ENCODE measurements at regions not wholly inside any gene's neighbourhood (a gene's known extent, or its start where the extent isn't known, plus 50 kb on each side); places are given as distances from the start of the nearest gene placed in this dataset.

DNA sequence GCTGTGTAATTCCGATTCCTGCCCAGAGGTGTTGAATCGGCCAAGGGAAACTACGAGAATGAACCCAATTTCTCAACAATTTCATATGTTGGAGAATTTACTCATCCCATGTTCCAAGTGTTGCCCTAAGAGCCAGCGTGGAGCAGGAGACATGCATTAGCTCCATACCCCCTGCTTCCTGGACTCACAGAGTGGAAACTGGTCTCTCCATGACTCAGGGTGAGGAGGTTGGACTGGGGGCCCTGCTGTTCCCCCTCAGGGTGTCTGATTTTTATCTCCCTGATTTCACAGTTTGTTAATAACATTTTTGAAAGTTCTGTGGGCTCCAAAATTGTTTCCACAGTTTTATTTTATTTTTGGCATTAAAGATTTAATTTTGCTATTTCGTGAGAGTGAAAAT, 183.0 kb upstream of the SFRP2 start:
- H3K4me1 ChIP-seq: no peaks in the 10 kb centered on the region
- H3K9me3 ChIP-seq: peaks cover 6% of the 10 kb centered on the region; the same call in 1 of the 2 replicates
- no peaks in the 10 kb centered on the region for H3K36me3 ChIP-seq (replicated peaks)
- DNase-seq (ENCODE audit: low spot score in 2 of 2): no peak
- no peak overlapping the region for H3K4me3 ChIP-seq
- H3K27me3 ChIP-seq (ENCODE audit: low read depth): no peaks in the 10 kb centered on the region; the same call in 1 of the 2 replicates
- in situ Hi-C loops (cut with MboI; ENCODE audit: low sequenced_read_pairs): no loop called here

DNA sequence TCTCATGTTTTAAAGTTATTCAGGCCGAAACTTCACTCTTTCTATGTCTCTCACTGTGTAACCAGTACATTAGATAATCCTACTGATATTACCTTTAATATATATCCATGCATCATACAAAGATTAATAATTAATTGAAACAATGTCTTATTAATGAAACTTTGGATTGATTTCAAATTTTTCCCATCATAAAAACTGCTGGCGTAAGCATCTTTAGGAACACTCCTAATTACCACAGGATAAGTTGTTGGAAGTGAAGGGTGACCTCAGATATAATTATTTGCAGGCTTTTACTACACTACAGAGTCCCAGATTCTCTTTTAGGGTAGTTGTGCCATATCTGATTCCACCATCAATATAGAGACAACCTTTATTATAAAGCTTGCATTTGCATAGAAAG, 181.3 kb upstream of the SFRP2 start:
- Histone ChIP-seq H3K4me3 (no peak overlapping the region), H3K27me3 (ENCODE audit: low read depth) (no peaks in the 10 kb centered on the region; the same call in 1 of the 2 replicates), H3K4me1 (no peaks in the 10 kb centered on the region), H3K36me3 (replicated peaks) (no peaks in the 10 kb centered on the region), H3K9me3 (peaks cover 6% of the 10 kb centered on the region; the same call in 1 of the 2 replicates)
- in situ Hi-C loops (cut with MboI; ENCODE audit: low sequenced_read_pairs): no loop called here
- DNase-seq (ENCODE audit: low spot score in 2 of 2): no peak

DNA sequence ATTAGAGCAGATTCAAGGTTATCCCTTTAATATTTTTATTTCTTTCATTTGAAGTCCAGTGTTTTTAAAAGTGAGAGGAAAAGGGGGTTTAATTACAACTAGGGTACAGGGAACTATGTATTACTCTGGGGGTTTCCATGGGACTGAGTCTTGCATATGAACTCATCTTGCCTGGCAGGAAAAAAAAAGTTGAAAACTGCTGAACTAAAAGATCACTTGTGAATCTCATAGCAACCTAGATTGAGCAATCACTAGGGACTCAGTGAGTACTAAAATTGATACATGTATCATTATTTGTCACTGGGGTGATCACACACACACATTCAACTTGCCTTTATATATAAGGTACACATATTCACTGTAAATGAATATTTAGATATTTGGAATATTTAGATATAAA, 180.7 kb upstream of the SFRP2 start:
- Histone ChIP-seq H3K4me3 (no peak overlapping the region), H3K4me1 (no peaks in the 10 kb centered on the region), H3K36me3 (replicated peaks) (no peaks in the 10 kb centered on the region), H3K27me3 (ENCODE audit: low read depth) (no peaks in the 10 kb centered on the region; the same call in 1 of the 2 replicates), H3K9me3 (peaks cover 4% of the 10 kb centered on the region; the same call in 1 of the 2 replicates)
- DNase-seq (ENCODE audit: low spot score in 2 of 2): no peak
- in situ Hi-C loops (cut with MboI; ENCODE audit: low sequenced_read_pairs): no loop called here

DNA sequence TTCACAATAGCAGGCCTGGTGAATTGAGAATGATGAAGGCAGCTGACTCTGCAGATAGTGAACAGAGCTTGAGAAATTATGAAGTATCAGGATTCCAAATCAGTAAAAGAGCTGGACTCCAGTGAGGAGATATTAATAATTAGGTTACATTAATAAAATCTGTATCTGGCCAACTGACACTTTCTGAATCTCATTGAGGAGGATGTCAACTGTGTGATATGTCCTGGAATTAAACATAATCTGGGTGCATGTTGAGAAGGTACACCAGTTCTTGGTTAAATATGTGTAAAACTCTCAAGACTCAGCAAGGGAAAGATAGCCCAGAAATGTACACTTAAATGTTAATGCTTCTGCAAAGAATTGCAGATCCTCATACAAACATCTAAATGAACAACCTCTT, 177.8 kb upstream of the SFRP2 start:
- Histone ChIP-seq H3K27me3 (ENCODE audit: low read depth) (no peaks in the 10 kb centered on the region; the same call in 1 of the 2 replicates), H3K36me3 (replicated peaks) (no peaks in the 10 kb centered on the region), H3K4me1 (no peaks in the 10 kb centered on the region), H3K4me3 (no peak overlapping the region), H3K9me3 (no peaks in the 10 kb centered on the region)
- in situ Hi-C loops (cut with MboI; ENCODE audit: low sequenced_read_pairs): no loop called here
- no peak for DNase-seq (ENCODE audit: low spot score in 2 of 2)

DNA sequence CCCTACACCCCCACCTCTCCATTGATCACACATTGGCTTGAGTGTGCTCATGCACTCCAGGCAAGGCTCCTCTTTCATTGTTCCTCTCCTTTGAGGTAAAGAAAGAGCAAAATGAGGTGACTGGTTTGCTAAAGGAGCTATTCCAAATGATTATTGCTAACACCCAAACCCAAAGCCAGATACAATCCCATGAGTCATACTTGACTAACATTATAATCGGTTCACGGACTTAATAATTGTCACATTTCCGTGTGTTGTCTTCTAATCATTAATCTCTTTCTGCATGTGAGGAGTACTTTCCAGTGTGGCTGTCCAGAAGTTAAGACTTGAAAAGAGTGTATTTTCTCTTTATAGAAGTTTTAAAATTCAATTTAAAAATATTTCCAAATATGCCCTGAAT, 174.3 kb upstream of the SFRP2 start:
- no peaks in the 10 kb centered on the region for H3K9me3 ChIP-seq
- no peaks in the 10 kb centered on the region for H3K36me3 ChIP-seq (replicated peaks)
- no peaks in the 10 kb centered on the region for H3K4me1 ChIP-seq
- in situ Hi-C loops (cut with MboI; ENCODE audit: low sequenced_read_pairs): no loop called here
- no peak overlapping the region for H3K4me3 ChIP-seq
- no peaks in the 10 kb centered on the region for H3K27me3 ChIP-seq (ENCODE audit: low read depth)
- no peak for DNase-seq (ENCODE audit: low spot score in 2 of 2)

DNA sequence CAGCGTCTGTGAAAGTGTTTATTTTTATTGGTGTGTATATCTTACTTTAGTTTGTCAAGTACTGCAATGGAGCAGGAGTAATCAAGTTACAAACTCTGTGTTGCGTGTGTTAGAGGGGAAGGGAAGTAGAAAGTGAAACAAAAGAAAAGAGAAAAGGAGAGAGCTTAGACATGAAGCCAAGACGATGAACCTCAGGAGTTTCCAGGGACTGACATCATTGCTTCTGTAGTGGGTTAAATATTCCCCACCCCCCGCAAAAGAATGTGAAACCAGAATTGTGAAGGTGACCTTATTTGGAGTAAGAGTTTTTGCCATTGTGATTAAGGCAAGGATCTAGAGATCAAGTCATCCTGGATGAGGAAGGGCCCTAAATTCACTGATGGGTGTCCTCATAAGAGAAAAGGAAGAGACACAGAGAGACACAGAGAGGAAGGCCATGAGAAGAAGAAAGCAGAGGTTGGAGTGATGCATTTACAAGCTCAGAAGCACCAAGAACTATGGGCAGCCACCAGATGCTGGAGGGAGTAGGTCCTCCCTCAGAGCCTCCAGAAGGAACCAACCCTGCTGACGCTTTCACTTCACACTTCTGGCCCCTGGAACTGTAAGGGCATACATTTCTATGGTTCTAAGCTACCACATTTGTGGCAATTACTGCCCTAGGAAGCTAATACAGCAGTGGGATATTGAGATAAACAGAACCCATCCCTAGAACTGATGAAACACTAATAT, 173.6 kb upstream of the SFRP2 start:
- in situ Hi-C loops (cut with MboI; ENCODE audit: low sequenced_read_pairs): no loop called here

DNA sequence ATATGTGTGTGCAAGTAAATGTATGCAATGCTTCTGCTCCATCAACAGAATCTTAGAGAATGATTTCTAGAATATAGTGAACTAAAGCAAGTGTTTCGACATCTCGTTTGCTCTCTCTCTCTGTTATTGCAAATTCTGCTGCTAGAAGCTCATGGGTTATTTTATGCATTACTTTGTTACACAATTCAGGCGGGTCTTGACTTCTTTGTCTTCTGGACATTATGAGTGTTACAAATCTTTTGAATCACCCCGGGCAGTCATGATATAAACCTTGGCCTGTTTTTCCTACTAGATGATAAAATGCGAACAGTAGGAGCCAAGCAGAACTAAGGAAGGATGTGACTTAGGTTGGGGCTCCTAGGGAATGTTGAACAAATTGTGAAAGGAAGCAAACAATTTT, 166.4 kb upstream of the SFRP2 start:
- Histone ChIP-seq H3K9me3 (no peaks in the 10 kb centered on the region), H3K4me3 (no peak overlapping the region), H3K4me1 (no peaks in the 10 kb centered on the region), H3K27me3 (ENCODE audit: low read depth) (no peaks in the 10 kb centered on the region), H3K36me3 (replicated peaks) (no peaks in the 10 kb centered on the region)
- no peak for DNase-seq (ENCODE audit: low spot score in 2 of 2)
- in situ Hi-C loops (cut with MboI; ENCODE audit: low sequenced_read_pairs): no loop called here

More for the DNA sequence above, 173.6 kb upstream of the SFRP2 start:
- no peak overlapping the region for H3K4me3 ChIP-seq
- H3K4me1 ChIP-seq: no peaks in the 10 kb centered on the region
- no peaks in the 10 kb centered on the region for H3K36me3 ChIP-seq (replicated peaks)
- DNase-seq (ENCODE audit: low spot score in 2 of 2): no peak
- no peaks in the 10 kb centered on the region for H3K27me3 ChIP-seq (ENCODE audit: low read depth)
- no peaks in the 10 kb centered on the region for H3K9me3 ChIP-seq

DNA sequence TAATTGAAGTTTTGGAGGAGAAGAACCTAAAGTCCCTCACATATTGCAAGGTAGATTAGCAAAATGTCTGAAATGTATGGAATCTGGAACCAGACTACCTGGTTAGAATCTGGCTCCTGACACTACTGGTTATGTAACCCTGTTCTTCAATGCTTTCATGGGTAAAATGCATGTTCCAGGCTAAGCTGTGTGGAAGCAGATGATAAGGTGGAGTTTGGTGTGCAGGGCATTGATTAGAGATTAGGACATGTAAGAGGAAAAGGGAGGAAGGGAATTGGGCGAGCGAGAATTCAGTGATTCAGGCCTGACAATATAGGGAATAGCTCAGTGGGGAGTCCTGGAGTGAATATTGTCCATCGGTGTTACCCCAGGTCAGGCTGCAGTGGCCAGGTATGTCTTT, 165.8 kb upstream of the SFRP2 start:
- in situ Hi-C loops (cut with MboI; ENCODE audit: low sequenced_read_pairs): no loop called here

DNA sequence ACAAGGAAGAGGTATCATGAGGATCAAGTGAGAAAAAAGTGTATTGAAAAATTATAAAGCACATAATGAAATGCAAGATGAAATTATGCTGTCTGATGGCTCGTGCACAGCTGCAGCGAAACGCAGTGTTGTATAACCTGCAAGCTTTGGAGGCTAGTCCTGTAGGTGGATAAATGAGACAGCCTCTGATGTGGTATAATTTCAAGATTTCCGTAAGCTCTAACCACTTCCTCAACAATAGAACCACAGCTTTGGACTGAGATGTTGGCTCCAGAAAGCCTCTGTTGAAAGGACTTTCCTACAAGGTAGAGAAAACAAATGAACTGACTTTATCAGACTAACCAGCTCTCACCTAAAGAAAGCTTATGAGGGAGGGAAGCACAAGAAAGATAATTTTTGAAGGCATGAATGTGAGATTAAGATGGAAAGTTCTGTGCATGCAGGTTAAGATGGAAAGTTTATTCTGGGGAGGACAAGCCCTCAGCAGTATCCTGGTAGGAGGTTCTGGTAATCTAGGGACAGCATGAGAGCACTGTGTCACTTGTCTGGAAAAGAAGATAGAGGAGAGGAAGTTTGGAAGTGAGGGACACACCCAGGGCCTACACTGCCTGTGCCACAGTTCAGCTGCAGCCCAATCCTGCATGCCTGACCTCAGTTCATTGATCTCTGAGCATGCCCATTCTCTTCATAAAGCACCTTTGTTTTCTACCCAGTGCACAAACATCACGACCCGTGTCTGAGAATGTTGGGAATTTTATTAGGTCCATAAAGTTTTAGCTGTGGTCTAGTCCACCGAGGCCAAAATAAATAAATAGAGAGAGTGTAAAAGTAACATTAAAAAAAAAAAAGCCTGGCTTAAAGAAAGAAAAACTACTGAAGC, 161.5 kb upstream of the SFRP2 start:
- no peaks in the 10 kb centered on the region for H3K36me3 ChIP-seq (replicated peaks)
- DNase-seq (ENCODE audit: low spot score in 2 of 2): no peak
- in situ Hi-C loops (cut with MboI; ENCODE audit: low sequenced_read_pairs): no loop called here
- no peak overlapping the region for H3K4me3 ChIP-seq
- no peaks in the 10 kb centered on the region for H3K9me3 ChIP-seq
- H3K4me1 ChIP-seq: no peaks in the 10 kb centered on the region
- peaks cover 4% of the 10 kb centered on the region; the same call in 1 of the 2 replicates for H3K27me3 ChIP-seq (ENCODE audit: low read depth)

More for the DNA sequence above, 165.8 kb upstream of the SFRP2 start:
- no peaks in the 10 kb centered on the region for H3K4me1 ChIP-seq
- no peak overlapping the region for H3K4me3 ChIP-seq
- no peaks in the 10 kb centered on the region for H3K27me3 ChIP-seq (ENCODE audit: low read depth)
- DNase-seq (ENCODE audit: low spot score in 2 of 2): no peak
- H3K36me3 ChIP-seq (replicated peaks): no peaks in the 10 kb centered on the region
- no peaks in the 10 kb centered on the region for H3K9me3 ChIP-seq

DNA sequence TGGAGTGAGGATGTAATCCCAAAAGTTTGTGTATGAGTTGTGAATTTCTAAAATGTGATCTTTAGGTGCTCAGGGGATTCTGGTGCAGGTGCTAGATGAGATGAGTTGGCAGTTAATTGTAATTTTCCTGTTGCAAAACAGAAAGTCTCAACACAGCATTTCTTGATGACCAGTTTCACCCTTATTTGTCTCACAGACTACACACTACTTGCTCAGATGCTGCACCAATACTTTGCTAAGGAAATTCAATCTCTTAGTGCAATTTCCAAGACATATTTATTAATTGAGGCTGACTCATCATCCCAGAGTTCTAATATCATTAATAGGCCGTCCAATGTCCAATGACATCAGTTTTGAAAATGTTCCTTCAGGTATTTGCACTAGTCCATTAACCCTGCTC, 159.2 kb upstream of the SFRP2 start:
- in situ Hi-C loops (cut with MboI; ENCODE audit: low sequenced_read_pairs): no loop called here

DNA sequence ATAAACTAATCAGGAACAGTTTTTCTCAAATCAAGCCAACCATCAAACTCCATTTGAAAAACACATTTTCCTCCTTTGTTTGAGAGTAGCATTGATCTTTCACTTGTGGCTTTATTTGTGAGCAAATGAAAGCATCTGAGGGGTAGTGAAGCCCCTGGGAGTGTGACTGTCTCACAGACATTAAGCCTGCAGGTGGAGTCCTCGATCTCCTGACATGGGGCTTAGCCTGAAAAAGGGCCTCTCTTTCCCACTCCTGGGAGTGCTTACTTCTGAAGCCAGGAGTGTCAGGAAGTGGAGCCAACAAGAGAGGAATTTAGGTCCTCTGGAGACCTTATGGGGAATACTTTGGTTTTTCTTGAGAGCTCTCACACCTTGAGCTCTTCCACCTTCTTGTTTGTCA, 158.2 kb upstream of the SFRP2 start:
- no peak for DNase-seq (ENCODE audit: low spot score in 2 of 2)
- no peaks in the 10 kb centered on the region for H3K36me3 ChIP-seq (replicated peaks)
- H3K9me3 ChIP-seq: no peaks in the 10 kb centered on the region
- peaks cover 4% of the 10 kb centered on the region; the same call in 1 of the 2 replicates for H3K27me3 ChIP-seq (ENCODE audit: low read depth)
- in situ Hi-C loops (cut with MboI; ENCODE audit: low sequenced_read_pairs): no loop called here
- H3K4me1 ChIP-seq: no peaks in the 10 kb centered on the region
- H3K4me3 ChIP-seq: no peak overlapping the region

More for the DNA sequence above, 159.2 kb upstream of the SFRP2 start:
- H3K27me3 ChIP-seq (ENCODE audit: low read depth): peaks cover 4% of the 10 kb centered on the region; the same call in 1 of the 2 replicates
- no peak overlapping the region for H3K4me3 ChIP-seq
- H3K9me3 ChIP-seq: no peaks in the 10 kb centered on the region
- no peaks in the 10 kb centered on the region for H3K4me1 ChIP-seq
- no peak for DNase-seq (ENCODE audit: low spot score in 2 of 2)
- no peaks in the 10 kb centered on the region for H3K36me3 ChIP-seq (replicated peaks)

DNA sequence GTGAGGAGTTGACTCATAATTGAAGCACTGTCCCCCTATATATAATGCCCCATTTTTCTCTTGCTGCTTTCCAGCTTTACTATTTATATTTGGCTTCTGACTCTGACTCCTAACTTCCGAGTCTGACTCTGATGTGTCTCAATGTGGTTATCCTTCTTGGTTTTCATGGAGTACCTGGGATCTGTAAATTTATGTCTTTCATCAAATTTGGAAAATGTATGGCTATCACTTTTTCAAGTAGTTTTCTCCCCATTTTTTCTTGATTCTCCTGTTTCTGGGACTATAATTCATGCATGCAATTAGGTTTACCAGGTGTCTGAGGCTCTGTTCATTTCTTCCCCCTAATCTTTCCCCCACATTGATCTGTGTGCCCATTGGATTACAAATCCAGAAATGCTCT, 156.8 kb upstream of the SFRP2 start:
- no peak for DNase-seq (ENCODE audit: low spot score in 2 of 2)
- H3K9me3 ChIP-seq: no peaks in the 10 kb centered on the region
- H3K27me3 ChIP-seq (ENCODE audit: low read depth): peaks cover 4% of the 10 kb centered on the region; the same call in 1 of the 2 replicates
- no peaks in the 10 kb centered on the region for H3K36me3 ChIP-seq (replicated peaks)
- in situ Hi-C loops (cut with MboI; ENCODE audit: low sequenced_read_pairs): no loop called here
- H3K4me3 ChIP-seq: no peak overlapping the region
- H3K4me1 ChIP-seq: no peaks in the 10 kb centered on the region

DNA sequence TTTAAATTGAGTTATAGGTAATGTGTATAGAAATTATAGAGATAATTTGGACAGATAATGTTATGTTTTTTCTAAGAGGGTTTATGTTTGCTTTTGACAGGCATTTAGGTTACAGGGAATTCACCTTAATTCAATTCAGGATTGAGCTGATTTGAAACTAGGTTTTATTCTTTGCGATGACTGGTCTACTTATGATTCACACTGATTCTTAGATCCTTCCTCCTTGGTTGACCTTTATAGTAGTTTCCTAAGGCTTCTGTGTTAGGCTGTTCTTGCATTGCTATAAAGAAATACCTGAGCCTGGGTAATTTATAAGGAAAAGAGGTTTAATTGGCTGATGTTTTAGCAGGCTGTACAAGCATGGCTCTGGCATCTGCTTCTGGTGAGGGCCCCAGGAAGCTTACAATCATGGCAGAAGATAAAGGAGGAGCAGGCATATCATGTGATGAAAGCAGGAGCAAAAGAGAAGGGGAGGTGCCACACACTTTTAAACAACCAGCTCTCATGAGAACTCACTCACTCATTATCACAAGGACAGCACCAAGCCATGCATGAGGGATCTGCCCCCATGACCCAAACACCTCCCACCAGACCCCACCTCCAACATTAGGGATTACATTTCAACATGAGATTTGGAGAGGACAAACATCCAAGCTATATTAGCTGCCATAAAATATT, 155.0 kb upstream of the SFRP2 start:
- no peaks in the 10 kb centered on the region for H3K9me3 ChIP-seq
- DNase-seq (ENCODE audit: low spot score in 2 of 2): no peak
- no peaks in the 10 kb centered on the region for H3K4me1 ChIP-seq
- in situ Hi-C loops (cut with MboI; ENCODE audit: low sequenced_read_pairs): no loop called here
- no peak overlapping the region for H3K4me3 ChIP-seq
- no peaks in the 10 kb centered on the region for H3K36me3 ChIP-seq (replicated peaks)
- peaks cover 4% of the 10 kb centered on the region; the same call in 1 of the 2 replicates for H3K27me3 ChIP-seq (ENCODE audit: low read depth)
